SW480 (cell line): ENCODE measurements at regions not wholly inside any gene's neighbourhood (a gene's known extent, or its start where the extent isn't known, plus 50 kb on each side); places are given as distances from the start of the nearest gene placed in this dataset.

Experiments
- DNase-seq: peaks from one replicate; pipeline ENCODE4 v3.0.0-alpha.2; 2016; ENCODE audit warnings: low spot score

- no peak for DNase-seq
These were observed 421.7 kb downstream of the INSC start for GRCh38 chr11:15536438-15536837.

DNA sequence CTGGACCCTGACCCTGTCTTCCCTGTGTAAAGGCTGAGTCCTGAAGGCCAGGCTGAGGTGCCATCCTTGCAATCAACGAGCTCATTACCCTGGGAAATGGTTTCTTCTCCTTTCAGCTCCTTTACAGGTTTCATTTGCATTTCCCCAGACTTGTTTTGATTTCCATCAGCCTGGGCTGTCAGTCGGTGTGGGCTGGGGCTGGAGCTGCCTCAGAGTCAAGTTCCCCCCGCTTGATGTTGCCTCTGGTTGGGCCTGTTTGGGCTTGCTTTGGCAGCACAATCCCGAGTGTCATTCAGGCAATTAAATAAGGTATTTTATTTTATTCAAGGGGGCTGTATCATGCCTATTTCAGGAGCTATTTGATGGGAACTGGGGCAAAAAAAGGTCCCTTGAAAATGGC lies 424.9 kb downstream of the INSC start:
- no peak for DNase-seq

DNA sequence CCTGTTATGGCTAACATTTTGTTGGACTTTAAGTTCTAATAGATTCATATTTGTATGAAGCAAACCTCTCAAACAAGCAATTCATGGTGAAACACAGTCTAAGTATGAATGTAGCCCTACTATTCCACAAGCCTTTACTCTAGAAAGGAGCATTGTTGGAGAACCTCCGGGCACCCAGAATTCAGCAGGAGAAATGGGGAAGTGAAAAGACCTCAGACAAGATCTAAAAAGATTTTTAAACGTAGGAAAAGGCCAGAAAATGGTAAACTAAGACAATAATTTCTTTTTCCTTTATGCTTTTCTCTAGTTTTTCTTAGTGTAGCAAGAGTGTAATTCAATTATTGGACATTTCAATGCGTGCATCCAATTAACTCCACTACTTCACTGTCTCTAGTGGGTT lies 426.4 kb downstream of the INSC start:
- no peak for DNase-seq

GRCh38 chr11:15544353-15544752 lies 429.6 kb downstream of the INSC start:
- DNase-seq = no peak

DNA sequence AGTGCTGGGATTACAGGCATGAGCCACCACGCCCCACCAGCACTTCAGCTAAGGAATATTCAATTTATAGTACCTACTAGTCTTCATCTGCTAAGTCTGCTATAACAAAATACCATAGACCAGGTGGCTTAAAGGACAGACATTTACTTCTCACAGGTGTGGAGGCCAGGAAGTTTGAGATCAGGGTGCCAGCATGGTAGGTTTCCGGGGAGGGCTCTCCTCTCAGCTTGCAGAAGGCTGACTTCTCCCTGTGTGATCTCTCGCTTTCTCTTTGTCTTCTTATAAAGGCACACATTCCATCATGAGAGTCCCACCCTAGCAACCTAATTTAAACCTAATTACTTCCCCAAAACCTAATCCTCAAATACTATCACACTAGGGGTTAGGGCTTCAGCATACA lies 433.0 kb downstream of the INSC start:
- DNase-seq = no peak

DNA sequence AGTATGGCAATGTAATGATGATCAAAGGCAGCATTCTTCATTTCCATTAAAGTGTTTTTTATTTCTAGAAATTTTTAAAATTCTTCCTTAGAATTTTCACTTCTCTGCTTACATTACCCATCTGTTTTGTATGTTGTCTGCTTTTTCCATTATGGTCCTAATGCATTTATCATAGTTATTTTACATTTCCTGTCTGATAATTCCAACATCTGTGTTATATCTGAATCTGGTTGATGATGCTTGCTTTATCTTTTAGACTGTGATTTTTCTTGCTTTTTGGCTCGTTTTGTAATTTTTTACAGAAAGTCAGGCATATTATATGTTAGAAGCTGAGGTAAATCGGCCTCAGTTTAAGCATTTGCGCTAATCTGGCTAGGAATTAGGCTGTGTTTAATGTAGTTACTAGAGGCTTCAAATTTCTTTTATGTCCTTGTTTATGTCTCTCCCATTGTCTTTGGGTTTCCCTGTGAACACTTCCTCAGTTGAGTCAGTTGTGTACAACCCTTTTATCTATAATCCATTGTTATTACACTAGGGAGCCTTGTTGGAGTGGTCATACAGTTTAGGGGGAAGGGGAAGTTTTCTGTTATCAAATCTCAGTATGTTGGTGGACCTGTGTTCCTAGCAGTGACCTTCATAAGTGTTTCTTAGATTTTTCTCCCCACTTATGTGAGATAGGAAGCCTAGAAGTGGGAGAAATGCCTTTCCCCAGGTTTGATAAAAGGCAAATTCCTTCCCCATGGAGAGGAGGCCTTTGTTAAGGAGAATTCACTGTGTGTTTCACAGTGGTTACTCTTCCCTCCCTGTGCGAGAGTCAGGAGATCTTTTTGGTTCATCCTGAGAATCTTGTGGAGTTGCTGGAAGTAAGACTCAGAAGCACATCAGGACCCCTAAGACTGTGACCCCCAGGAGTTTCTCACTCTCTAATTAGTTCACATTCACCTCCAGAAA lies 437.5 kb downstream of the INSC start:
- no peak for DNase-seq

- no peak for DNase-seq
These were observed 440.4 kb downstream of the INSC start for GRCh38 chr11:15555161-15555560.

DNA sequence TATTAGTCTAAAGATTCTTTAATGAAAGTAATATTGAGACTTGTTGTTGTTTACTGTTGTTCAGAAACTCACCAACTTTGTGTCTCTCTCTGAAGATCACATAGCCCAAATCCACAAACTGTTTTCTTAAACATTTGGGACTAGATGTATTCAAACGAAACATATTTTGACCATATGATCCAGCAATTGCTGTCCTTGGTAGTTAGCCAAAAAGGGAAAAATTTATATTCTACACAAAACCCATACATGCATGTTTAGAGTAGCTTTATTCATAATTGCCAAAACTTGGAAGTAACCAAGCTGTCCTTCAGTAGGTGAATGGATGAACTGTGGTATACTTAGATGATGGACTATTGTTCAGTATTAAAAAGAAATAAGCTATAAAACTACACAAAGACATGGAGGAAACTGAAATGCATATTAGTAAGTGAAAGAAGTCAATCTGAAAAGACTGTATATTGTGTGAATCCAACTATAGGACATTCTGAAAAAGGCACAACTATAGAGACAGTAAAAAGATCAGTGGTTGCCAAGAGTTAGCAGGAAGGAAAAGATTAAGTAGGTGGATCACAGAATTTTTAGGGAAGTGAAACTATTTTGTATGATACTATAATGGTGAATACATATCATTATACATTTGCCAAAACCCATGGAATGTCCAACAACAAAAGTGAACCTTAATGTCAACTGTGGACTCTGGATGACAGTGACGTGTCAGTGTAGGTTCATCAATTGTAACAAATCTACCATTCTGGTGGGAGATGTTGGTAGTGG lies 442.9 kb downstream of the INSC start:
- no peak for DNase-seq

GRCh38 chr11:15558513-15559181 lies 443.9 kb downstream of the INSC start:
- DNase-seq = no peak

DNA sequence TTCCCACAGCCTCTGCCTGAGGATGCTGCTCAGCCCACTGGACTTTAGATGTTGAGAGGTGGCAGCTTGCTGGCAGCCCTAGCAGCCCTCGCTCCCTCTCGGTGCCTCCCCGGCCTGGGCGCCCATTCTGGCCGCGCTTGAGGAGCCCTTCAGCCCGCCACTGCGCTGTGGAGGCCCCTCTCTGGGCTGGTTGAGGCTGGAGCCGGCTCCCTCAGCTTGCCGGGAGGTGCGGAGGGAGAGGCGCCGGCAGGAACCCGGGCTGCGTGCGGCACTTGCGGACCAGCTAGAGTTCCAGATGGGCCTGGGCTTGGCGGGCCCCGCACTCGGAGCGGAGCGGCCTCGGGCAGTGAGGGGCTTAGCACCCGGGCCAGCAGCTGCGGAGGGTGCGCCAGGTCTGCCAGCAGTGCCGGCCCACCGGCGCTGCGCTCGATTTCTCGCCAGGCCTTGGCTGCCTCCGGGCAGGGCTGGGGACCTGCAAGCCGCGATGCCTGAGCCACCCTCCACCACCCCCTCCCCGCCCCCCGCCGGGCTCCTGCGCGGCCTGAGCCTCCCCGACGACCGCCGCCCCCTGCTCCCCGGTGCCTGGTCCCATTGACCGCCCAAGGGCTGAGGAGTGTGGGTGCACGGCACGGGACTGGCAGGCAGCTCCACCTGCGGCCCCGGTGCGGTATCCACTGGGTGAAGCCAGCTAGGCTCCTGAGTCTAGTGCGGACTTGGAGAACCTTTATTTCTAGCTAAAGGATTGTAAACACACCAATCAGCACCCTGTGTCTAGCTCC lies 446.2 kb downstream of the INSC start:
- no peak for DNase-seq

GRCh38 chr11:15562230-15562629 lies 447.5 kb downstream of the INSC start:
- no peak for DNase-seq

DNA sequence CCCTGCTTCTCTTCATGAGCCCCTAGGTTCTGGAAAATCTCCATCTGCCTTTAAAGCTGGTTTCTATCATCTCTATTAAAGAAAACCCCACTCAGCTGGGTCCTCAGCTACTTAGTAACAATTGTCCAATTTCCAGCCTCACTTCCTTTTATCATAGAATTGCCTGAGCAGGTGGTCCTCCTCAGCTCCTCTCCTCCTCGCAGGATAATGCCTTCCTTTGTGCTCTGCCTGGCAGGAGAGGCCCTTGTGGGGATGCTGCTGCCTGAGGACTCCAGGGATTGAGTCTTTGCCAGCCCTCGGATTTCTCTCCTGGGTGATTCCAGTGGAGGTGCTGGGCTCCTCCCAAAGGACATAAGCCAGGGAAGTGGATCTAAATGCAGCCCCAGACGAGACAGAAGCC lies 448.3 kb downstream of the INSC start:
- DNase-seq = no peak

- DNase-seq = no peak
These were observed 451.2 kb downstream of the INSC start for GRCh38 chr11:15565880-15566279.

DNA sequence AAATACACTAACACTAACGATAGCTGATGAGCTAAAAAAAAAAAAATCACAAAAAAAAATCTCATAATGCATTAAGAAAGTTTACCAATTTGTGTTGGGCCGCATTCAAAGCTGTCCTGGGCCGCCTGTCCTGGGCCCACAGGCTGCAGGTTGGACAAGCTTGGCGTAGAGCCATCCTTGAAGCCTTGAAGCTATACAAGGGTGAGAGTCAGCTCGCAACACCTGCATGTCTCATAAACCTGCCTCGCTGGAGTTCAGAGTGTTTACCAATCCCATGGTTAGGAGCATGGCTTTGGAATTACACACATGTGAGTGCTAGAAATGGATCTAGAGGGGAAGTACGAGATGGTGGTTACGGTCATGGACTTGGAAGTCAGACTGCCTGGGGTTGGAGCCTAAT lies 453.7 kb downstream of the INSC start:
- no peak for DNase-seq

DNA sequence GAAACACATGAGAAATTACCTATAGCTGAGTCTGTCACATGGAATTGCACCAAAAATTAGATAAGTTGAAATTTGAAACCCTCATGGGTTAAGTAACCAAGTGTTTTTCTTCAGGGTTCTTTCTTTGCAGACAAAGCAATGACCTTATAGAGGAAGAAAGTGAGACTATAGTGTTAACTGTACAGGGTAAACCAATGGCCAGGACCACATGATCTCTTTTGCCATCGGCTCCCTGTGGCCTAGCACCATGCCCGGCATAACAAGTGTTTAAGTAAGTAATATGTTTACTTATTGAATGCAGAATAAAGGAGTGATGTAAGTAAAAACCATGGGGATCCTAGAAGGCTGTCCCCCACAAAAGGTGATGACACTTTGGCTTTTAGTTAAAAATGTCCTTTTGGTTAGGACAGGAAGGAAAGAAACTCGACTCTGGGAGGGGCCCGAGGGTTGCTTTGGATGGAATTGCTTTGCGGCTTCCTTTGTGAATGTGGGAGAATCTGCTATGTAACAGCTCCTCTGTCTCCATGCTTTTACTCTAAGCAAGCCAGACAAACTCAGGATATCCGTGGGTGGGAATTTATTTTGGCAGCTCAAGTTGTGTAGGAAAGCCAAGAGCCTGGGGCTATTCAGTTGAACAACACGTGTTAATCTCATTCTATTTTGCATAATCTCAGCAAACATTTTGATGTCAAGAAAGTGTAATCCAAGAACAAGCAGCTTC lies 454.7 kb downstream of the INSC start:
- no peak for DNase-seq

DNA sequence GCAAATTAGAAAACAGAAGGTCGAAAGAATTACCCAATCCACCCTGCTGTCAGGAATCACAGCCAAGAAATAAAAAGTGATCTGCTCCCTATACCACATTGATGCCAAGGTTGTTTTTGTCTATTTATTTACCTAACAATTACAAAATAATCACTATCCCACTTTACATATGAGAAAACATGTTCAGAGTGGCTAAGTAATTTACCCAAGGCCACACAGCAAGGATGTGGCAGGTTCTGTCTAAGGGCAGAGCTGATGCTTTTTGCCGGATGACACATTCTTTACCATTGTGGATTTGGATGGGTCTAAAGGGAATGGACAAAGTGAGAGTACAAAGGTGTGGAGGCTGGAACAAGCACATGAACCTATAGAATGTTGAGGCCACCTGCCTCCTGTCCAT lies 460.7 kb downstream of the INSC start:
- DNase-seq = no peak

DNA sequence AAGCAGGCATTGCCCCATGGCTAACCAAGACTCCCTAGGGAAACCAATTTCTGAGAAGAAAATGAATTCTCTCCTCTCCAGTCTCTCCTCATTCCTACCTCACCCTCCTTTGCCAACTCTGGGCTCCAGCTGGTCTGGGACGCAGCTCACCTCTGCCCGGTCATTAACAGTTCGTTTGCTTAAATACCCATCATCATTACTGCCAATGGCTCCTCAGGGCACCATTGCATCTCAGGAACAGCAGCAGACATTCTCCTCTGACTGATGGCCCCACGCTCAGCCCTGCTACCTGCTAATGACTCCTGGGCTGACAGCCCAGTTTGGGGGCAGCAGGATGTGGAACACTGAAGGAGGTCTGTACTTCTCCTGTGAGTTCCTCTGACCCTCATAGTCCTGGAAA lies 462.0 kb downstream of the INSC start:
- DNase-seq = no peak

GRCh38 chr11:15577519-15577918 lies 462.8 kb downstream of the INSC start:
- no peak for DNase-seq

DNA sequence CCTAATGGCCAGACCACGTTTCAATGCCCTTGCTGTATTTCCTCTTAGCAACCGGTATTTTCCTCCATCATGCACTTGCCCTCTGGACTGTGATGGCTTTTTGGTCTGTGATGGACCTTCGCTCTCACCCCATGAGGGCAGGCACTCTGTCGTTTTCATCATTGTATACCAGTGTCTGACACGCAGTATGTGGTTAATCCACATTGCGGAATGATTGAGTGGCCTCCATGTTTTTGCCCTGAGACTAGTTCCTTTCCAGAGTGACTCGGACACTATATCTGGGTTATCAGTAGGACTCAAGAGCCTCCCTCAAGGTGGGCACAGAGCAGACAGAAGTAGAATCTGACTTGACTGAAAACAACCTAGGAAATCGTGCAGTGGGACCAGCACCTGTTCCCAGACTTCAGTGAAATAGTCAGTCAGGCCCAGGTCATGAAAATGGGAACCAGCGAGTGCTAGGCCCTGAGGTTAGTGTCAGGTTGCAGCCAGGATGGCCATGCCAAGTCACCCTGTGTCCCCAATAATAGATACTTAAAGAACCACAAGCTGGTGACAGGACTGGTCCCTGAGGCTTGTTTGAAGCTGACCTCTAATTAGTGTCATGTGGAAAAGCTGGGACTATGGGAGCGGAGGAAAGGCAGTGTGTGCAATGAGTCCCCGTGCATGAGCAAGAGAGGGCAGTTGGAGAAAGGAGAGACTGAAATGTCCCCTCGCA lies 464.7 kb downstream of the INSC start:
- DNase-seq = no peak

GRCh38 chr11:15580056-15580774 lies 465.5 kb downstream of the INSC start:
- no peak for DNase-seq
